Testis (tissue), 2 donors: ENCODE measurements at regions not wholly inside any gene's neighbourhood (a gene's known extent, or its start where the extent isn't known, plus 50 kb on each side); places are given as distances from the start of the nearest gene placed in this dataset.

ENCODE experiments used
- CTCF ChIP-seq, 3 experiments: fragments of 450-650 bp in 2 of 3; fragments of 200-600 bp in 1 of 3; sonication (generic) in 1 of 3; IDR thresholded peaks; one replicate each; pipeline ENCODE4 v1.5.1; 2016 to 2019; ENCODE audit warnings: antibody characterized with exemption in 3 of 3, mild to moderate bottlenecking in 2 of 3, moderate library complexity in 1 of 3
- POLR2A ChIP-seq: fragments of 450-650 bp; IDR thresholded peaks from one replicate; pipeline ENCODE4 v1.6.1; 2017; ENCODE audit warnings: antibody characterized with exemption, mild to moderate bottlenecking, moderate library complexity

GRCh38 chr1:209445576-209445975 lies 137.9 kb upstream of the CAMK1G start:
- TF ChIP-seq CTCF (IDR thresholded peaks at IDR 0.05) (no peak), POLR2A (no peak)
